ENCODE measurements at regions not wholly inside any gene's neighbourhood (a gene's known extent, or its start where the extent isn't known, plus 50 kb on each side); places are given as distances from the start of the nearest gene placed in this dataset.
A peak's percentile ranks its signal among the peaks of the same experiment; 100 is the strongest.

DNA sequence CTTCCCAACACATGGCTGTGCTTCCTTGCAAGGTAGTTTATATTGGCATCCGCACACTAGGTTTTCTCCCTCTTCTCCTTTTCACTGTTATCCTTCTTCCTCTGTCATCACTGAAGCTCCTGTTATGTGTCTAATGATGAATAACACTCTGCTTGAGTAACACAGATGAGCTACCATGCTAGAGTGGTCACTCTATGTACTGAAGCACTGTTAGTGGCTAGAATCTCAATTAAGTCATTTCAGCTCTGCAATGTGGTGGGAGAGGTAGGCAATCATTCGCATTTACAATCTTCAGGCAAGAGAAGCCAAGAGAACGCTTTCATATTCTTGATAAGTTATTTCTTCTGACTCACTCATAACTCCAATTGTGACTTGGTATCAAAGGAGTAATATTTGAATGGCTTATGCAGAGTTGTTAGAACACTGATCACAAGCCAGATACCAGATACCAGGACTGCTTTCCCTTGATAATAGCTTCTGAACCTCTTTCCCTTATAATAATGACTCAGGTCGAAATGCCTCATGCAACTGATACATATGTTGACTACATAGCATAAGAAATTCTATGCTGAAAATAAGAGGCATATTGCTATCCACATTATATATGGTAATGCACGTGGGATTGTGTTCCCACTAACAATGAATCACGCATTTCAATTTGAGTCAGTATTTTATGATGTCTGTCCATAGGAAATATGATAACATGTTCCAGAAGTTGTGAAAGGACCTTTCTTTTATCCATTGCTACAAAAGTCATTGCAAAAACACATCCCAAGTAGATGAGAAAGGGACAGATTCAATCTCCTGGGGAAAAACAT lies 158.0 kb upstream of the HS3ST3A1 start:
- Histone ChIP-seq H3K4me3 (no peak overlapping the region), H3K4me1 (no peaks in the 10 kb centered on the region), H3K9me3 (no peaks in the 10 kb centered on the region), H3K27me3 (peaks cover 0 to 3% (median 0%) of the 10 kb centered on the region in 7 donors), H3K27ac (no peak overlapping the region), H3K36me3 (no peaks in the 10 kb centered on the region)
- ATAC-seq (no peak), DNase-seq (no peak)
- intact Hi-C loops (cut with DNase I), result loop anchor here in 1 of 10 donors (10.0 kb wide), 1 partner anchor 55 kb away; no protein-coding TSS in a partner anchor
- TF ChIP-seq, protein P1, sequence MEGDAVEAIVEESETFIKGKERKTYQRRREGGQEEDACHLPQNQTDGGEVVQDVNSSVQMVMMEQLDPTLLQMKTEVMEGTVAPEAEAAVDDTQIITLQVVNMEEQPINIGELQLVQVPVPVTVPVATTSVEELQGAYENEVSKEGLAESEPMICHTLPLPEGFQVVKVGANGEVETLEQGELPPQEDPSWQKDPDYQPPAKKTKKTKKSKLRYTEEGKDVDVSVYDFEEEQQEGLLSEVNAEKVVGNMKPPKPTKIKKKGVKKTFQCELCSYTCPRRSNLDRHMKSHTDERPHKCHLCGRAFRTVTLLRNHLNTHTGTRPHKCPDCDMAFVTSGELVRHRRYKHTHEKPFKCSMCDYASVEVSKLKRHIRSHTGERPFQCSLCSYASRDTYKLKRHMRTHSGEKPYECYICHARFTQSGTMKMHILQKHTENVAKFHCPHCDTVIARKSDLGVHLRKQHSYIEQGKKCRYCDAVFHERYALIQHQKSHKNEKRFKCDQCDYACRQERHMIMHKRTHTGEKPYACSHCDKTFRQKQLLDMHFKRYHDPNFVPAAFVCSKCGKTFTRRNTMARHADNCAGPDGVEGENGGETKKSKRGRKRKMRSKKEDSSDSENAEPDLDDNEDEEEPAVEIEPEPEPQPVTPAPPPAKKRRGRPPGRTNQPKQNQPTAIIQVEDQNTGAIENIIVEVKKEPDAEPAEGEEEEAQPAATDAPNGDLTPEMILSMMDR (IDR thresholded peaks at IDR 0.05), result no peak
- 58 to 73% methylated on average over 6 of the region's 6 CpGs for WGBS, 2 donors

GRCh38 chr17:13761038-13761603 lies 159.4 kb upstream of the HS3ST3A1 start:
- no peaks in the 10 kb centered on the region for H3K9me3 ChIP-seq
- no peak overlapping the region for H3K4me3 ChIP-seq
- H3K4me1 ChIP-seq, result peaks cover 0 to 3% (median 0%) of the 10 kb centered on the region in 9 donors
- no peak overlapping the region for H3K27ac ChIP-seq
- TF ChIP-seq, protein P1 (IDR thresholded peaks at IDR 0.05), result no peak
- 68 to 85% methylated on average over 2 of the region's 2 CpGs for WGBS, 2 donors
- H3K36me3 ChIP-seq, result no peaks in the 10 kb centered on the region
- no peak for DNase-seq
- intact Hi-C loops (cut with DNase I), result loop anchor here in 1 of 10 donors (10.0 kb wide), 1 partner anchor 56 kb away; no protein-coding TSS in a partner anchor
- peaks cover 0 to 3% (median 0%) of the 10 kb centered on the region in 7 donors for H3K27me3 ChIP-seq
- ATAC-seq, result no peak

- Histone ChIP-seq H3K9me3 (peaks cover 0 to 17% (median 8%) of the 10 kb centered on the region in 11 donors), H3K27ac (peak overlapping the region in 7 of 10 donors; percentile 13 to 73 (median 51)), H3K27me3 (no peaks in the 10 kb centered on the region), H3K4me1 (peaks cover 0 to 6% (median 0%) of the 10 kb centered on the region in 9 donors), H3K4me3 (no peak overlapping the region), H3K36me3 (no peaks in the 10 kb centered on the region)
- 50 to 56% methylated on average over 2 of the region's 2 CpGs for WGBS, 2 donors
- DNase-seq (no peak), ATAC-seq (peak in 7 of 8 donors; percentile 52 to 89 (median 72))
- intact Hi-C loops (cut with DNase I), result loop anchor here in 1 of 10 donors (10.0 kb wide), 1 partner anchor 61 kb away; no protein-coding TSS in a partner anchor
- TF ChIP-seq, protein P1 (IDR thresholded peaks at IDR 0.05), result no peak
Measured at GRCh38 chr17:13765701-13766100, 164.0 kb upstream of the HS3ST3A1 start.

DNA sequence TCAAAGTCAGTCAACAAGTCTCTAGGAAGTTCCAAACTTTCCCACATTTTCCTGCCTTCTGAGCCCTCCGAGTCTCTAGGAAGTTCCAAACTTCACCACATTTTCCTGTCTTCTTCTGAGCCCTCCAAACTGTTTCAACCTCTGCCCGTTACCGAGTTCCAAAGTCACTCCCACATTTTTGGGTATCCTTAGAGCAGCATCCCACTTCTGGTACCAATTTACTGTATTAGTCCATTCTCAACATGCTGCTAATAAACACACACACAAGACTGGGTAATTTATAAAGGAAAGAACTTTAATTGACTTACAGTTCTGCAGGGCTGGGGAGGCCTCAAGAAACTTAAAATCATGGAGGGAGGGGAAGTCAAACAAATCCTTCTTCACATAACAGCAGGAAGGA lies 169.0 kb upstream of the HS3ST3A1 start:
- Histone ChIP-seq H3K4me3 (no peak overlapping the region), H3K9me3 (peaks cover 0 to 39% (median 9%) of the 10 kb centered on the region in 11 donors), H3K36me3 (no peaks in the 10 kb centered on the region), H3K4me1 (peaks cover 0 to 6% (median 0%) of the 10 kb centered on the region in 9 donors), H3K27me3 (no peaks in the 10 kb centered on the region), H3K27ac (no peak overlapping the region)
- intact Hi-C loops (cut with DNase I), result loop anchor here in 1 of 10 donors (10.0 kb wide), 1 partner anchor 114 kb away; no protein-coding TSS in a partner anchor
- DNase-seq, result no peak
- no peak for ATAC-seq
- WGBS, 2 donors, result 92% methylated on average over 3 of the region's 3 CpGs
- TF ChIP-seq, protein P1 (IDR thresholded peaks at IDR 0.05), result no peak
